WTC11 (cell line): ENCODE measurements at regions not wholly inside any gene's neighbourhood (a gene's known extent, or its start where the extent isn't known, plus 50 kb on each side); places are given as distances from the start of the nearest gene placed in this dataset.

Source experiments
- ATAC-seq: fragments of 200-7000 bp; cut with Tn5 transposase; 2 replicates; pipeline ENCODE4 v1.10.0; 2021; ENCODE audit warnings: mild to moderate bottlenecking, moderate library complexity
- CTCF ChIA-PET: fragments of 300-600 bp; sonication (Branson Sonifier 250); formaldehyde crosslinking; loops from one replicate; lab custom pipeline; 2021; ENCODE audit warnings: antibody characterized with exemption; lab: Charles Lee
- POLR2A ChIA-PET: fragments of 350-600 bp; sonication (Branson Sonifier 250); formaldehyde crosslinking; loops from one replicate; lab custom pipeline; 2021; ENCODE audit warnings: antibody characterized with exemption; lab: Charles Lee
- DNase-seq: peaks from one replicate; pipeline ENCODE4 v3.0.0; 2021; ENCODE audit warnings: low spot score
- H3K27ac Mint-ChIP-seq: 2 replicates; pipeline ENCODE4 v1.8.0; 2021; ENCODE audit warnings: mixed read lengths
- H3K27me3 Mint-ChIP-seq: 2 replicates; pipeline ENCODE4 v1.8.0; 2021; ENCODE audit warnings: low read depth, mild to moderate bottlenecking, moderate library complexity, mixed read lengths
- H3K36me3 Mint-ChIP-seq: 2 replicates; pipeline ENCODE4 v1.8.0; 2021; ENCODE audit warnings: mixed read lengths
- H3K4me1 Mint-ChIP-seq: 2 replicates; pipeline ENCODE4 v1.8.0; 2022; ENCODE audit warnings: mixed read lengths
- H3K4me3 Mint-ChIP-seq: 2 replicates; pipeline ENCODE4 v1.8.0; 2021; ENCODE audit warnings: mild to moderate bottlenecking, moderate library complexity, mixed read lengths
- H3K9me3 Mint-ChIP-seq: 2 replicates; pipeline ENCODE4 v1.8.0; 2021; ENCODE audit warnings: mixed read lengths
- ETV6 ChIP-seq: sonication (generic); formaldehyde crosslinking; IDR thresholded peaks from 2 replicates; pipeline ENCODE4 v1.8.1; 2022; ENCODE audit warnings: mild to moderate bottlenecking, missing genetic modification reagents
- GABPB1 ChIP-seq: sonication (generic); formaldehyde crosslinking; IDR thresholded peaks from 2 replicates; pipeline ENCODE4 v1.8.1; 2023; ENCODE audit warnings: mild to moderate bottlenecking, missing genetic modification reagents
- HMGA2 ChIP-seq: fragments of 250-450 bp; sonication (Bioruptor Pico); IDR thresholded peaks from 2 replicates; pipeline ENCODE4 v1.4.0; 2021; ENCODE audit warnings: mild to moderate bottlenecking, moderate library complexity
- JAZF1 ChIP-seq: fragments of 250-450 bp; sonication (Bioruptor Pico); IDR thresholded peaks from 2 replicates; pipeline ENCODE4 v1.9.0; 2021; ENCODE audit warnings: moderate library complexity, mild to moderate bottlenecking, inconsistent platforms
- MXD4 ChIP-seq: fragments of 250-450 bp; sonication (Bioruptor Pico); IDR thresholded peaks from 2 replicates; pipeline ENCODE4 v1.8.0; 2021; ENCODE audit warnings: mild to moderate bottlenecking, moderate library complexity, borderline replicate concordance
- MYBL2 ChIP-seq: sonication (generic); formaldehyde crosslinking; IDR thresholded peaks from 2 replicates; pipeline ENCODE4 v1.8.1; 2023; ENCODE audit warnings: mild to moderate bottlenecking, moderate library complexity, missing genetic modification reagents
- NR1H2 ChIP-seq: sonication (generic); formaldehyde crosslinking; IDR thresholded peaks from 2 replicates; pipeline ENCODE4 v1.9.0; 2021; ENCODE audit warnings: mild to moderate bottlenecking, moderate library complexity, missing genetic modification reagents
- NR2C2 ChIP-seq: sonication (generic); formaldehyde crosslinking; IDR thresholded peaks from 2 replicates; pipeline ENCODE4 v1.8.0; 2022; ENCODE audit warnings: mild to moderate bottlenecking, missing genetic modification reagents
- NR3C1 ChIP-seq: sonication (generic); formaldehyde crosslinking; conservative IDR thresholded peaks from 2 replicates; pipeline ENCODE4 v1.8.1; 2023; ENCODE audit warnings: low read depth, mild to moderate bottlenecking, missing genetic modification reagents
- OVOL2 ChIP-seq: fragments of 250-450 bp; sonication (Bioruptor Pico); IDR thresholded peaks from 2 replicates; pipeline ENCODE4 v1.9.0; 2021; ENCODE audit warnings: mild to moderate bottlenecking, borderline replicate concordance
- PRRX2 ChIP-seq: fragments of 250-450 bp; sonication (Bioruptor Pico); IDR thresholded peaks from 2 replicates; pipeline ENCODE4 v1.8.0; 2021; ENCODE audit warnings: mild to moderate bottlenecking
- RELA ChIP-seq: sonication (generic); formaldehyde crosslinking; IDR thresholded peaks from 2 replicates; pipeline ENCODE4 v1.8.1; 2022; ENCODE audit warnings: missing genetic modification reagents, mild to moderate bottlenecking, borderline replicate concordance
- SP1 ChIP-seq: sonication (generic); formaldehyde crosslinking; conservative IDR thresholded peaks from 2 replicates; pipeline ENCODE4 v1.8.1; 2022; ENCODE audit warnings: missing genetic modification reagents
- TCF7 ChIP-seq: sonication (generic); formaldehyde crosslinking; IDR thresholded peaks from 2 replicates; pipeline ENCODE4 v1.8.0; 2022; ENCODE audit warnings: mild to moderate bottlenecking, low read depth, missing genetic modification reagents, moderate library complexity
- TP53 ChIP-seq: sonication (generic); formaldehyde crosslinking; IDR thresholded peaks from 2 replicates; pipeline ENCODE4 v1.8.1; 2023; ENCODE audit warnings: mild to moderate bottlenecking, missing genetic modification reagents
- ZNF121 ChIP-seq: sonication (generic); formaldehyde crosslinking; IDR thresholded peaks from 2 replicates; pipeline ENCODE4 v1.8.0; 2023; ENCODE audit warnings: missing genetic modification reagents
- ZNF219 ChIP-seq: sonication (generic); formaldehyde crosslinking; IDR thresholded peaks from 2 replicates; pipeline ENCODE4 v1.8.0; 2023; ENCODE audit warnings: missing genetic modification reagents, mild to moderate bottlenecking, borderline replicate concordance
- ZNF232 ChIP-seq: sonication (generic); formaldehyde crosslinking; IDR thresholded peaks from 2 replicates; pipeline ENCODE4 v1.8.0; 2022; ENCODE audit warnings: mild to moderate bottlenecking, missing genetic modification reagents
- ZNF423 ChIP-seq: fragments of 250-450 bp; sonication (Bioruptor Pico); IDR thresholded peaks from 2 replicates; pipeline ENCODE4 v2.1.2; 2022; ENCODE audit warnings: mild to moderate bottlenecking, moderate library complexity
- TF ChIP-seq, protein P1 (sequence below): sonication (generic); formaldehyde crosslinking; IDR thresholded peaks from 2 replicates; pipeline ENCODE4 v1.8.1; 2023; ENCODE audit warnings: mild to moderate bottlenecking, missing genetic modification reagents, moderate library complexity
- TF ChIP-seq, protein P2 (sequence below): sonication (generic); formaldehyde crosslinking; IDR thresholded peaks from 2 replicates; pipeline ENCODE4 v1.8.1; 2023; ENCODE audit warnings: mild to moderate bottlenecking, missing genetic modification reagents
- TF ChIP-seq, protein P3 (sequence below): sonication (generic); formaldehyde crosslinking; IDR thresholded peaks from 2 replicates; pipeline ENCODE4 v1.8.1; 2022; ENCODE audit warnings: low read depth, mild to moderate bottlenecking, moderate library complexity, missing genetic modification reagents, borderline replicate concordance
- TF ChIP-seq, protein P4 (sequence below): fragments of 250-450 bp; sonication (Bioruptor Pico); IDR thresholded peaks from 2 replicates; pipeline ENCODE4 v1.9.0; 2021; ENCODE audit warnings: mild to moderate bottlenecking
- TF ChIP-seq, protein P5 (sequence below): sonication (generic); formaldehyde crosslinking; IDR thresholded peaks from 2 replicates; pipeline ENCODE4 v1.8.0; 2022; ENCODE audit warnings: mild to moderate bottlenecking, missing genetic modification reagents
- TF ChIP-seq, protein P6 (sequence below): sonication (generic); formaldehyde crosslinking; IDR thresholded peaks from 2 replicates; pipeline ENCODE4 v1.8.0; 2022; ENCODE audit warnings: mild to moderate bottlenecking, missing genetic modification reagents
- TF ChIP-seq, protein P7 (sequence below): sonication (generic); formaldehyde crosslinking; IDR thresholded peaks from 2 replicates; pipeline ENCODE4 v1.8.1; 2022; ENCODE audit warnings: missing genetic modification reagents, borderline replicate concordance
- TF ChIP-seq, protein P8 (sequence below): sonication (generic); formaldehyde crosslinking; IDR thresholded peaks from 2 replicates; pipeline ENCODE4 v1.8.0; 2023; ENCODE audit warnings: missing genetic modification reagents

DNA sequence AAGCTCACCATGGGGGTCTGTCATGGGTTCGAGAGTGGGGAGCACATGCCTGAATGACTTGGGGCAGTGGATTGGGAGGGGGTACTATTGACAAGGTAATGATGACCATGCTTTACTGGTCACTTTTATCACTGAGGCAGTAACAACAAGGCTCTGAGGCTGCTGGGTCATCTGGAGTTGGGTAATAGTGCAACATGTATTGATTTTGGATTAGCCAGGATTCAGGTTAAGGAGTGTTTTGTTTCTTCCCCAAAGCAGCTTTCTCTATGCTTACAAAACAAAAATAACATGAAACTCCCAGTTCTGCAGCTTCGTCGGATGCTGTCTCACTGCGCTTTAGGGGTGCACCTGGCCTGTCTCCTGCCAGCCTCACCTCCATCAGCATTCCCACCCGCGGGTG, 155.3 kb downstream of the GADD45G start (continued):
- TF ChIP-seq, protein P1, sequence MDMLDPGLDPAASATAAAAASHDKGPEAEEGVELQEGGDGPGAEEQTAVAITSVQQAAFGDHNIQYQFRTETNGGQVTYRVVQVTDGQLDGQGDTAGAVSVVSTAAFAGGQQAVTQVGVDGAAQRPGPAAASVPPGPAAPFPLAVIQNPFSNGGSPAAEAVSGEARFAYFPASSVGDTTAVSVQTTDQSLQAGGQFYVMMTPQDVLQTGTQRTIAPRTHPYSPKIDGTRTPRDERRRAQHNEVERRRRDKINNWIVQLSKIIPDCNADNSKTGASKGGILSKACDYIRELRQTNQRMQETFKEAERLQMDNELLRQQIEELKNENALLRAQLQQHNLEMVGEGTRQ: no peak
- TF ChIP-seq PRRX2 (CRISPR knock-in tag) (no peak), HMGA2 (CRISPR knock-in tag) (no peak), ZNF121 (no peak), JAZF1 (CRISPR knock-in tag) (no peak), ZNF232 (CRISPR knock-in tag) (no peak), TCF7 (no peak), NR3C1 (CRISPR knock-in tag) (no peak)
- TF ChIP-seq, protein P2, sequence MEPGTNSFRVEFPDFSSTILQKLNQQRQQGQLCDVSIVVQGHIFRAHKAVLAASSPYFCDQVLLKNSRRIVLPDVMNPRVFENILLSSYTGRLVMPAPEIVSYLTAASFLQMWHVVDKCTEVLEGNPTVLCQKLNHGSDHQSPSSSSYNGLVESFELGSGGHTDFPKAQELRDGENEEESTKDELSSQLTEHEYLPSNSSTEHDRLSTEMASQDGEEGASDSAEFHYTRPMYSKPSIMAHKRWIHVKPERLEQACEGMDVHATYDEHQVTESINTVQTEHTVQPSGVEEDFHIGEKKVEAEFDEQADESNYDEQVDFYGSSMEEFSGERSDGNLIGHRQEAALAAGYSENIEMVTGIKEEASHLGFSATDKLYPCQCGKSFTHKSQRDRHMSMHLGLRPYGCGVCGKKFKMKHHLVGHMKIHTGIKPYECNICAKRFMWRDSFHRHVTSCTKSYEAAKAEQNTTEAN (CRISPR knock-in tag): no peak
- TF ChIP-seq, protein P3, sequence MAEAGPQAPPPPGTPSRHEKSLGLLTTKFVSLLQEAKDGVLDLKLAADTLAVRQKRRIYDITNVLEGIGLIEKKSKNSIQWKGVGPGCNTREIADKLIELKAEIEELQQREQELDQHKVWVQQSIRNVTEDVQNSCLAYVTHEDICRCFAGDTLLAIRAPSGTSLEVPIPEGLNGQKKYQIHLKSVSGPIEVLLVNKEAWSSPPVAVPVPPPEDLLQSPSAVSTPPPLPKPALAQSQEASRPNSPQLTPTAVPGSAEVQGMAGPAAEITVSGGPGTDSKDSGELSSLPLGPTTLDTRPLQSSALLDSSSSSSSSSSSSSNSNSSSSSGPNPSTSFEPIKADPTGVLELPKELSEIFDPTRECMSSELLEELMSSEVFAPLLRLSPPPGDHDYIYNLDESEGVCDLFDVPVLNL (CRISPR knock-in tag): no peak

DNA sequence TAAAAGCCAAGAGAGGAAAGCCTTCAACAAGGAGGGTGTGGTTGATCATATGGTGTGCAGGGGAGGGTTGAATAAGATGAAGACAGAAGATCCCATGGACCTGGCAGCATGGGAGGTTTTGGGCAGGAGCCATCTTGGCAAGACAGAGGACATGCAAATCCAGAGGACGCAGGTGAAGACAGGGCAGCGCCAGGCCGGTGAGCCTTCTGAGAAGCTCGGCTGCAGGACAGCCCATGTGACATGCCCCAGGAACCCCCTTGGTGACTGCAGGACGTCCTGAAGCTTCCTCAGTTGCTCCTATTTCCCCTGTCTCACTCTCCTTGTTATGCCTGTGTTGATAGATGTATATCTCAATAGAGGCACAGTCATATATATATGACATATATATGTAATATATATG, 159.4 kb downstream of the GADD45G start:
- Mint-ChIP-seq H3K4me3 (no peak overlapping the region), H3K27me3 (no peaks in the 10 kb centered on the region), H3K9me3 (peaks cover 4% of the 10 kb centered on the region), H3K27ac (no peak overlapping the region), H3K36me3 (no peaks in the 10 kb centered on the region), H3K4me1 (no peaks in the 10 kb centered on the region)
- TF ChIP-seq GABPB1 (CRISPR knock-in tag) (no peak), NR2C2 (no peak), SP1 (CRISPR knock-in tag) (no peak), OVOL2 (CRISPR knock-in tag) (no peak), ZNF121 (no peak), NR1H2 (CRISPR knock-in tag) (no peak), ZNF219 (CRISPR knock-in tag) (no peak)
- POLR2A ChIA-PET: no interaction called here
- no peak for ATAC-seq
- DNase-seq: no peak
- CTCF ChIA-PET: interaction anchor here (1.5 kb wide), 1 partner anchor 161 kb away, joined by 5 read pairs; no protein-coding TSS in a partner anchor

DNA sequence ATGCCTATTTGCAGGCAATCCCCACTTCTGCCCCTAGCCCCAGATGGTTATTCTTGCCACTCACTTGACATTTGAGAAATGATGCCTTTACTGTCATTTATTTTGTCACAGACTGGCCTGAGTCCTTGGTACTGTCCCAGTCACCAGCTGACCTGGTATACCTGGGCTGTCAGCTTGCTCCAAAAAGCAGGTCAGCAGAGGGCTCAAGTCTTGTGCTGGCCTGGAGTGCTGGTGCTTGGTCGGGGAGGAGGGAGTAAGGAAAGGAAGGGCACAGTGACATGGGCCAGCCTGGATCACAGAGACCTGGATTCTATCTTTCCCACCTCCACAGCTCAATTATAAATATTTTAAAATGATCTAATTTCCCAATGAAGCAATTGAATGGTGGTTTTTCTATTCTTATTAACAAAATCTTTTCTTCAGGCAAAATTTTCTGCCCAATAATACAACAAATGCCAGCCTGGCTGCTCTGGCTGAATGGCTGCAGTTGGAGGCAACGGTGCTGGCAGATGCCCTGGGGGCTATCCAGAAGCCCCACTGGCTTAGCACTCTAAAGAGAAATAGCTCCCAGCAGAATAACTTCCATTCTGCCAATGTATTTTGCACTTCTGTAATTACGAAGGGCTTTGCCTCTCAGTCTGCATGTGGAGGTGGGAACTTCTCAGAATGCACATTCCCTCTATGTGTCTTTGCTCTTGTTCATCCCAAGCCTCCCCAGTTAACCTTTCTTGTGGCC, 160.6 kb downstream of the GADD45G start:
- H3K27me3 Mint-ChIP-seq: no peaks in the 10 kb centered on the region
- no peak overlapping the region for H3K27ac Mint-ChIP-seq
- no peaks in the 10 kb centered on the region for H3K4me1 Mint-ChIP-seq
- H3K9me3 Mint-ChIP-seq: peaks cover 4% of the 10 kb centered on the region
- DNase-seq (no peak), ATAC-seq (no peak)
- CTCF ChIA-PET: interaction anchor here (1.5 kb wide), 1 partner anchor 162 kb away, joined by 5 read pairs; no protein-coding TSS in a partner anchor
- POLR2A ChIA-PET: no interaction called here
- H3K4me3 Mint-ChIP-seq: no peak overlapping the region
- H3K36me3 Mint-ChIP-seq: no peaks in the 10 kb centered on the region
- no peak for TF ChIP-seq HMGA2 (CRISPR knock-in tag)
- TF ChIP-seq TP53 (CRISPR knock-in tag): no peak
- TF ChIP-seq, protein P4, sequence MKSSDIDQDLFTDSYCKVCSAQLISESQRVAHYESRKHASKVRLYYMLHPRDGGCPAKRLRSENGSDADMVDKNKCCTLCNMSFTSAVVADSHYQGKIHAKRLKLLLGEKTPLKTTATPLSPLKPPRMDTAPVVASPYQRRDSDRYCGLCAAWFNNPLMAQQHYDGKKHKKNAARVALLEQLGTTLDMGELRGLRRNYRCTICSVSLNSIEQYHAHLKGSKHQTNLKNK (CRISPR knock-in tag): no peak
- TF ChIP-seq, protein P5, sequence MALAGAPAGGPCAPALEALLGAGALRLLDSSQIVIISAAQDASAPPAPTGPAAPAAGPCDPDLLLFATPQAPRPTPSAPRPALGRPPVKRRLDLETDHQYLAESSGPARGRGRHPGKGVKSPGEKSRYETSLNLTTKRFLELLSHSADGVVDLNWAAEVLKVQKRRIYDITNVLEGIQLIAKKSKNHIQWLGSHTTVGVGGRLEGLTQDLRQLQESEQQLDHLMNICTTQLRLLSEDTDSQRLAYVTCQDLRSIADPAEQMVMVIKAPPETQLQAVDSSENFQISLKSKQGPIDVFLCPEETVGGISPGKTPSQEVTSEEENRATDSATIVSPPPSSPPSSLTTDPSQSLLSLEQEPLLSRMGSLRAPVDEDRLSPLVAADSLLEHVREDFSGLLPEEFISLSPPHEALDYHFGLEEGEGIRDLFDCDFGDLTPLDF (CRISPR knock-in tag): no peak
- no peak for TF ChIP-seq MXD4
- TF ChIP-seq MYBL2 (CRISPR knock-in tag): no peak
- TF ChIP-seq SP1 (CRISPR knock-in tag): no peak
- no peak for TF ChIP-seq ETV6 (CRISPR knock-in tag)
- TF ChIP-seq, protein P6, sequence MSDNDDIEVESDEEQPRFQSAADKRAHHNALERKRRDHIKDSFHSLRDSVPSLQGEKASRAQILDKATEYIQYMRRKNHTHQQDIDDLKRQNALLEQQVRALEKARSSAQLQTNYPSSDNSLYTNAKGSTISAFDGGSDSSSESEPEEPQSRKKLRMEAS (CRISPR knock-in tag): no peak
- no peak for TF ChIP-seq RELA
- TF ChIP-seq, protein P7, sequence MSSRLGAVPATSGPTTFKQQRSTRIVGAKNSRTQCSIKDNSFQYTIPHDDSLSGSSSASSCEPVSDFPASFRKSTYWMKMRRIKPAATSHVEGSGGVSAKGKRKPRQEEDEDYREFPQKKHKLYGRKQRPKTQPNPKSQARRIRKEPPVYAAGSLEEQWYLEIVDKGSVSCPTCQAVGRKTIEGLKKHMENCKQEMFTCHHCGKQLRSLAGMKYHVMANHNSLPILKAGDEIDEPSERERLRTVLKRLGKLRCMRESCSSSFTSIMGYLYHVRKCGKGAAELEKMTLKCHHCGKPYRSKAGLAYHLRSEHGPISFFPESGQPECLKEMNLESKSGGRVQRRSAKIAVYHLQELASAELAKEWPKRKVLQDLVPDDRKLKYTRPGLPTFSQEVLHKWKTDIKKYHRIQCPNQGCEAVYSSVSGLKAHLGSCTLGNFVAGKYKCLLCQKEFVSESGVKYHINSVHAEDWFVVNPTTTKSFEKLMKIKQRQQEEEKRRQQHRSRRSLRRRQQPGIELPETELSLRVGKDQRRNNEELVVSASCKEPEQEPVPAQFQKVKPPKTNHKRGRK: no peak
- TF ChIP-seq ZNF423 (CRISPR knock-in tag): no peak
- no peak for TF ChIP-seq ZNF121
- TF ChIP-seq, protein P8, sequence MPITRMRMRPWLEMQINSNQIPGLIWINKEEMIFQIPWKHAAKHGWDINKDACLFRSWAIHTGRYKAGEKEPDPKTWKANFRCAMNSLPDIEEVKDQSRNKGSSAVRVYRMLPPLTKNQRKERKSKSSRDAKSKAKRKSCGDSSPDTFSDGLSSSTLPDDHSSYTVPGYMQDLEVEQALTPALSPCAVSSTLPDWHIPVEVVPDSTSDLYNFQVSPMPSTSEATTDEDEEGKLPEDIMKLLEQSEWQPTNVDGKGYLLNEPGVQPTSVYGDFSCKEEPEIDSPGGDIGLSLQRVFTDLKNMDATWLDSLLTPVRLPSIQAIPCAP (CRISPR knock-in tag): no peak
